G401 (cell line): ENCODE measurements at regions not wholly inside any gene's neighbourhood (a gene's known extent, or its start where the extent isn't known, plus 50 kb on each side); places are given as distances from the start of the nearest gene placed in this dataset.

ENCODE experiments used
- DNase-seq: peaks from one replicate; pipeline ENCODE4 v3.0.0-alpha.2; 2015; ENCODE audit warnings: low spot score
- in situ Hi-C: cut with HindIII; loops from 2 replicates; pipeline ENCODE4 v1.10.0; 2016; ENCODE audit warnings: low sequenced_read_pairs, mixed read lengths

DNA sequence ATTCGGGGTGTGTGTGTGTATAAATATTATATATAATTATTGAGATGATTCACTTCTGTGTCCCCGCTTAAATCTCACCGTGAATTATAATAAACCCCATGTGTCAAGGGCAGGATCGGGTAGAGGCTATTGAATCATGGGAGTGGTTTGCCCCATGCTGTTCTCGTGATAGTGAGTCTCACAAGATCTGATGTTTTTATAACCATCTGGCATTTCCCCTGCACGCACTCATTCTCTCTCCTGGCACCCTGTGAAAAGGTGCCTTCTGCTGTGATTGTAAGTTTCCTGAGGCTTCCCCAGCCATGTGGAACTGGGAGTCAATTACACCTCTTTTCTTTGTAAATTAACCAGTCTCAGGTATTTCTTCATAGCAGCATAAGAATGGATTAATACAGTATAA lies 851.4 kb upstream of the AGA start:
- DNase-seq: no peak
- in situ Hi-C loops: no loop called here

DNA sequence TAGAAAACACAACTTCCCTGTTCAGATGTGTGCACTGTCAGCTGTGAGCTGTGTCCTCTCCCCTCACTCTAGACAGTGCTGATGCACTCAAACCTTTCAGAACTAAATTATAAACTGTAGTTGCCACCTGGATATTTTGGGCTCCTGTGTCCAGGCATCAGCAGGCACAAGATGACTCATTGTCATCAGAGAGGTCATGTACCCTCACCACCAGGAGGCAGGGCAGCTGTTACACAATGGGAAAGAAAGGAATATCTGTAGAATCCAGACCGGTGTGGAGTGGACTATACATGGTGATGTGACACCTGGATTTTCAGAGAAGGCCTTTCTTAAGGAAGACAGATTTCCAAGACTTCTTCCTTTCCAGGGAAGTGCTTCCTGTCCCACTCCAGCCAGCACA lies 854.4 kb upstream of the AGA start:
- in situ Hi-C loops: no loop called here
- no peak for DNase-seq

DNA sequence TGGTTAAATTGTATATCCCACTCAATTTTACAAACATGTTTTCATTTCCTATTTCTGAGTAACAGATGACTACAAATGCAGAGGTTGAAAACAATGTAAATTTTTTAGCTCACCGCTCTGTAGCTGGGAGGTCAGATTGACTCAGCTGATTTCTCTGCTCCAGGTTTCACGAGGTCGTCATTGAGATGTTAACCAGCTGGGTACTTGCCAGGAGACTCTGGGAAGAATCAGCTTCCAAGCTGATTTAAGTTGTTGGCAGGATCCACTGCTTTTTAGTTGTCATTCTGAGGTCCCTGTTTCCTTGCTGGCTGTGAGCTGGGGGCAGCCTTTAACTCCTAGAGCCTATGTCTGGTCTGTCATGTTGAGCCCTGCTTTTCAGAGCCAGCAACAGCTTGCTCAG lies 864.3 kb upstream of the AGA start:
- in situ Hi-C loops: no loop called here
- no peak for DNase-seq

DNA sequence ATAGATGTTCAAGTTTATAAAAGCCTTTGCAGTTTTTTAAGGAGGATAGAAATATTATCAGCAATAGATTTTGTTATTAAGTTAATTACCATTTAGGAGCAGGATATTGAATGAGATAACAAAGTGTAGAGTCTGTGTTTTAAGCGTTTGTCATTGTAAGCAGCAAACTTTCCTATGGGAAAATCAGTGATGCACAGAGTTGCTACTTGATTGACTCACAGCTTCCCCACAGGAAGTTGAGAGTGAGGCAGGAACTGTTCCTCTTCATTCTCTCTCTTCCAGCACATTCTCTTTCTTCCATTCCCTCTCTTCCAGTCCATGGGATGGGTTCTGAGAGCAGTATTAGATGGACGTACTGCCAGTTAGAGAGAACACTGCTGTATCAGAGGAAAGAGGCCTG lies 867.7 kb upstream of the AGA start:
- in situ Hi-C loops: no loop called here
- DNase-seq: no peak

DNA sequence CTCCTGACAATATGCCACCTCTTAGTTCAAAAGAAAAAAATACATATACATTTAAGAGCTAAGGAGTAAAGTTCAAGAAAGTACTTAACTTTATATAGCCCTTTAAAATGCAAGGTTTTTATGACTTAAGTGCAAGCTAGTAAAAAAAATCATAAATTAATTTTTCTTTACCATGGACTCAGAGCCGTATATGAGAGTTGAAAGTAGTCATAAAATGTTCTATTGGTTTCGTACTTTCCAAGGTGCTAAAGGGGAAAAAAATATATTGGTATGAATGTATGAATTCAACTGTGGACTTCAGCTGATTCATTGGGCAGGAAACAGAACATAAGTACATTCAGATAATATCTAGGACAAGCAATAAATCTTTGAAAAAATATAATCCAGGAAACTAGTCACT lies 869.8 kb upstream of the AGA start:
- no peak for DNase-seq
- in situ Hi-C loops: no loop called here

DNA sequence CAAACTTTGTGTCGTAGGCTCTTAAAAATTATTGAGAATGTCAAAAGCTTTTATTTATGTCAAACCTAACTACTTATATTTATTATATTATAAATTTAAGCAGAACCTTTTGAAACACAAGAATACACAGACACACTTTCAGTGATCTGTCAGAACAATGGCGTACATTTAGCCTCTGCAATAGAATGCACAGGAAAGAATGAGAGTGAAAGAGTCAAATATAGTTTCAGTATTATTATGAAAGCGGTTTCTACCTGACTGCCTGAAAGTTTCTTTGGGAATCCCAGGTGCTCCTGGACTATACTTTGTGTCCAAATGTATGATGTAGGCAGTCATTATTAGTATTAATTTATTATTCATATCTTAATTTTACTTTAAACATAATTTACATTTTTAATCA lies 872.0 kb upstream of the AGA start:
- in situ Hi-C loops: no loop called here
- DNase-seq: no peak

DNA sequence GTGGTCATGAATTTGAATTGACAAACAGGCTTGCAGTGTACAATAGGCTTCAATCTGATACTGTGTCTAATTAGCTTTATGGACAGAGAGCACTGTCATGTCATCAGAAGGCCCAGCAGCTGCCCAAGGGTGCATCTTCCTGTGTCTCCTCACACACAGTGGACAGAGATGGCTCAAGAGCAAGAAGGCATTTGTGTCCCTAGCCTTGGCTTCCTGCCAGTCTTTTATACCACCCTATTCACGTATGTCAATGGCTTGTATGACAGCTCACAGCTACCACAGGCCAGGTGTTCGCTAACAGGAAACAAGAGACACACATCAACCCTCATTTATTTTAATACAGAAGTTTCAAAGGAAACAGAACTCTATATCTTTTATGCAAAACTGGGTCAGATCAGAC lies 874.0 kb upstream of the AGA start:
- in situ Hi-C loops: no loop called here
- DNase-seq: no peak

DNA sequence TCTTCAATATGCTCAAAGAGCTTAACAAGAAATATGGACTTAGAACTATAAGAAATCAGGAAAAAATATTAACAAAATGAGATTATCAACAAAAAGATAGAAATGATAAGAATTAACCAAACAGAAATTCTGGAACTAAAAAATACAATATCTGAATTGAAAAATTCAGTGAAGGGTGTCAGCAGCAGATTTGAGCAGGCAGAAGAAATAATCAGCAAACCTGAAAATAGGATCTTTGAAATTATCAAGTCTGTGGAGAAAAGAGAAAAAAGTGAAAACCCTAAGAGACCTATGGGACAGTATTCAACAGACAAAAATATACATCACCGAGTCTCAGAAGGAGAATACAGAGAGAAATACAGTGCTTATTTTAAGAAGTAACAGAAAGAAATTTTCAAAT lies 877.8 kb upstream of the AGA start:
- in situ Hi-C loops: no loop called here
- no peak for DNase-seq

DNA sequence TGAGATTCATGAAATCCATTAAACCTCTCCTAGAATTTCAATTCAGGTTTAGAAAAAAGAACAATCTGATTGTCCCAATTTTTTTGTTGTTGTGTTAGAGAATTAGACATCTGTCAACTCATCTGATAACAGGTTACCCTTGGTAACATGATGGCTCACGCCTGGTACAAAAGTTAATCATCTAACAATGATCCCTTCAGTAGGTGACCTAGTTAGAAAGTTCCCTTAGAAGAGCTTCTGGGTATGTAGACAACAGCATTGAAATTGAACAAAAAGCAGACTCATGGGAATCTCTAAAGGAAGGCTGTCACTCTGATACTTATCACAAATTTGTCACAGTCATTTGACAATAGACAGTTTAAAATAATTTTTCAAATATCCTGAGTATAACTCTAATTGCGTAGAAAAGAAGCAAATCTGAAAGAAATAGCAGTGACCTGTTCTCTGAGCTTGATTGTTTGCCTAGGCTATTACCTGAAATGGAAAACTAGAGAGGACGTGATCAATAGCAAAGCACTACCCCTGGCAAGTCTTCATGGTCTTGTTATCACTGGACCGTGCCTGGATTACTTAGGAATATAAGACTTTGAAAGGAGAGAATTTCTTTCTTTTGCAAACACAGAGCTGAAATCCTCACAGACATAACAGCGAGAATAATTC lies 880.4 kb upstream of the AGA start:
- in situ Hi-C loops: no loop called here
- no peak for DNase-seq

DNA sequence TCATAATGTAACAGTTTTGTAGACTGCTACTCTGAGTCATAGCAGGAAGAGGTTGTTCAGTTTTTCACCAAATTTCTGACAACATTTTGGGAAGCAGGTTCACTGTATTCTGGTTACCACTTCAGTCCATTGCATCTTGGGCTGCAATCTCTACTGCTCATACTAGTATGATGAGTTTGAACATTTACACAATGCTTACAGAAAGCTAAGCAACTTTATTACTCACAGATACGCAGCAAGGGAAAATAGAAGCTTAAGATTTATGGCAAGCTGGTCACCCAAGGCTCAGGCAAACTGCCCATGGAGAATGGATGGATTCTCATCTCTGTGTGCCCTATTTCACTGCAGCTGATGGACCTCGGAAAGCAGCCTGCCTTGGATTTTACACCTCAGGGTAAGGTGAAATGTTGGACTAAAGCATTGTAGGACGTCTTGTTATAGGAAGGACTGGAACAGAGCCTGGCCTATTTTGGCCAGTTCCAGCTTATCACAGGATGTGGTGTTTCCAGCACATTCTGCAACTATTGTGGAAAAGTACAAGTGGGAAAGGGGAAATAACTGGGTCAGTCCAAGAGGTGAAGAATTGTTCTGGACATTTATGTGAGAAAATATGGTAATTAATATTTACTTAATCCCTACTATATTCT lies 887.1 kb upstream of the AGA start:
- DNase-seq: peak; percentile 71
- in situ Hi-C loops: no loop called here

DNA sequence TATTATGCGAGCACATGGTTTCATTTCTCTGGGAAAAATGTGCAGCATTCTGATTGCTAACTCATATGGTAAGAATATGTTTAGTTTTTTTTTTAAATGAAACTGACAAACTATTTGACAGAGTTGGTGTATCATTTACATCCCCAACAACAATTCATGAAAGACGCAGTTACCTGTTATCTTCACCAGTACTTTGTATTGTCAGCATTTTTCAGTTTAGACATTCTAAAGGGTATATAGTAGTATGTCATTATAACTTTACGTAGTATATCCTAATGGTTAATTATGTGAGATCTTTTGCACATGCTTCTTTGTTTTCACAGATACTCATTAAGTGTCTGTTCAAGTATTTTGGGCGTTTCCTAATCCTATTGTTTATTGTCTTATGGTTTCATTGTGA lies 891.1 kb upstream of the AGA start:
- DNase-seq: no peak
- in situ Hi-C loops: no loop called here

DNA sequence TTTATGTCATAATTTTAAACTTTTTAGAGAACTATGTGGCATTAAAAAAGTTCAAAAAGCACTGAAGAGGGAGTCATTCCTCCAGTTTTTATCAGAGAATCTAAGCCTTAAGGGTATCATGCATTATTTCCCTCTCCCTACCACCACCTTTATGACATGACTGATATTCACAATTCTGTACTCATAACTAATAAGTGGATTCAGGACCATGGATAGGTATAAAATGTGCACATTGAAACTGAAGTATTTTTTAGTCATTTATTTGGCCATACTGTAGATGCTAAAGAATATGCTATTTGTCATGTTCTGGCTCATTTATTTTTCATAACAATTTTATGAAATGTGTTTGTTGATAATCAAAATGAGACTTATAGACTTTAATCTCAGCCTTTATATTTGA lies 897.5 kb upstream of the AGA start:
- in situ Hi-C loops: no loop called here
- no peak for DNase-seq

DNA sequence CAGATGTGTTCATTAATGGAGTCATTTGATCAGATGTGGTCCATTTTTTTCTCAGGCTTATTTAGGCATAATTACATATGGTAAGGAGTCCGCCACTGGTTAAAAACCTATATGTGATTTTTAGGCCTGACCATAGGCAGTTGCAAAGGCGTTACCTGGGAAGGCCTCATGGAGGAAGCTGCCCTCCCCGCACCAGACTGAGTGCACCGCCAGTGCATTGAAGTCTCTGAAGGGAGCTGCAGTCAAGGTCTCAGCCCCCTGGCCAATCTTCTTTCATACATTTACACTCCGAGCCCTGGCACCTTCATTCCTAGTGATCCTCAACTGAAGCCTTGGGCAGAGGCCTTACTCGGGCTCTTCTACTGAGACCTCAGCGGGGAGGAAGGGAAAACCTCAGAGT lies 898.2 kb upstream of the AGA start:
- no peak for DNase-seq
- in situ Hi-C loops: no loop called here

DNA sequence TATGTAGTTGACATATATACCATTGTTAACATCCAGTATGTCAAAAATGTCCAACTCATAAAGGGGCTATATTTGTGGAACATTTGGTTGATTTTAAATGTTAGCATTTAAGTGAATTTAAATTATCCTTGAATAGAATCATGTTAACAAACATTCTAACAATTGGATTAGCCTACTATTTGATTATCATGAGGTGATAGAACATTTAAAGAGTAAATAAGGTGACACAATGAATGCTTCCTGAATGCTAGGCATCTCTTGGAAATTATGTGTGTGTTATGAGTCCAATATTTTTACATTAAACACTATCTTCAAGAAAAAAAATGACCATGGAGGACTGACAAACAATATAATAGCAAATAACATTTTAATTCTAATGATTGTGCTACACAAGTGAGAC lies 901.9 kb upstream of the AGA start:
- in situ Hi-C loops: no loop called here

DNA sequence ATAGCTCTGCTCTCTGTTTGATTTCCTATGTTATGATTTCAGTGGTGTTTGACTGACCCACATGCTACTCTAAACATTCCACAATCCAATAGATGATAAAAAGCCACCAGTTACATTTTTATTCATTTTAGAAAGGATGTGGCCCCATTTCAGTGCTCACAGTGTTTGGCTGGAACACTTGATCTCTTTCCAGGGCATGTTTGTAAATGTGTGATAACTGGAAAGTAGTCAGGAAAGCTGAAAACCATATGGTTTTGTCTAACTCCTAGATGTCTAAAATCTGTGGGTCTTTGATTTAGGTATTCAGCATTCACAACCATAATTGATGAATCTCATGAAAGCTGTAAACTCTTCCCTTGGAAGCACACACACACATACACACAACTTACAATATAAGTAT lies 904.9 kb upstream of the AGA start:
- DNase-seq: peak; percentile 76
- in situ Hi-C loops: no loop called here

More for the DNA sequence above, 901.9 kb upstream of the AGA start:
- no peak for DNase-seq

DNA sequence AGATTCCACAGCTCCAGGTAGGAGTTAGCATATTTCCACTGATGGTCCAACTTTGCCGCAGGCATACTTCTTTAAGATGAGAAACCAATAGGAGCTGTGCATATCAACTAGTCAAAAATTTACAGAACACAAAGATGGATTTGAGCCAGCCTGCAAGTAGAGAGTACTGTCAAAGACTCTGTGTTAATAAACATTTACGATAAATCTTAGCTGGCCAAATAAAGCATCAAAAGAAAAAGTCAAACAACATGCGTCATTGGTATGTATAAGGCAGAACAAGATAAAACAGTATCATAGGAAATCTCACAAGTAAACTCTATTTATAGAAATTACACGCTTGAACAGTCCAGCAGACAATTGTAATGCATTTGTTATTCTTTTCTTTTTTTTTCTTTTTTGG lies 907.4 kb upstream of the AGA start:
- no peak for DNase-seq
- in situ Hi-C loops: no loop called here

DNA sequence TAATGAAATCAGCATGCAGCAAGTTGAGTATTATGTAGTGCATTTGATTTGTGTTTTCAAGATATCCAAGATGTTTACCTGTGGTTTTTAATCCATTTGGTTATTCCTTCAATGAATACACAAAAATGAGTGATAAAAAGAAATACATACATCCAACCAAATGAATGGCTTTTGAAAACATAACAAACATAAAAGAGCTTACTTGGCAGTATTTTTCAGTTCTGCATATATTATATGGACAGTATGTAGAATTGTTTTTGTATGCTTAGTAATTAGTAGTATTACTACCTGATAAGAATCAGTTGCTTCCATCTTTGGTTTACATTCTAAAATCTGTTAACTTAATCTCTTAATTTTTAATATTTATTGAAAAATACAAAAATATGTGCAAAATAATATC lies 908.9 kb upstream of the AGA start:
- no peak for DNase-seq
- in situ Hi-C loops: no loop called here

DNA sequence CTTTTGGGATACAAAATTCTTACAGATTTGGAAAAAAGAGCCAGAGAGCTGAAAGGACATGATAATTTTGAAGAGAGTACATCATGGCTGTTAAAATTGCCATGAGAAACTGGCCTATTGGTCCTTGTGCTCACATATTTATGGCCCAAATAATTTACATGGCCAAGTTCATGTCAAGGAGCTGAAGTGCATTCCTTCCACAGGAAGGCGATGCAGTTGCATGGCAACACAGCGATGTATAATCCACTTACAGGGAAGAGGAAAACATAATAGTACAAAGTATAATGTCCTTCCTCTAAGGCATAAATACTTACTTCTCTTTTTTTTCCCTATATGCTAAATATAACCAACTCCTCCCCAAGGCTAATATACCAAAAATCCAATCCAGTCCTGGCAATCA lies 914.5 kb upstream of the AGA start:
- in situ Hi-C loops: no loop called here
- no peak for DNase-seq

DNA sequence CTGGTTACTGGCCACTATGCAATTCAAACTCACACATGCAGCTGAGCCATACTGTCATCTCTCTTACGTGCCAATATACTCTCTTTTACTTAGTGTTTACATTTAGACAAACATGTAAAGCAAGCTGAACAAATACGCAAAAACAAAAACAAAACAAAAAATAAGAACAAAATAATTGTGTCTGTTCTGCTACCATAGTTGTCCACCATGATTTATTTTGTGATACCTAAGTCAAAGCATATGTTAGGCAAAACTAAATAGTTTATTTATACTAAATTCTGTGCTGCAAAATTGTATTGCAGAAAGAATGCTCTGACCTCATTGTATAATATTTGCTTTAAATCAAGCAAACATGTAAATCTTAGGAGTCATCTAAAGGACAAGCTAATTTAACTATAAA lies 943.2 kb upstream of the AGA start:
- DNase-seq: no peak
- in situ Hi-C loops: no loop called here

DNA sequence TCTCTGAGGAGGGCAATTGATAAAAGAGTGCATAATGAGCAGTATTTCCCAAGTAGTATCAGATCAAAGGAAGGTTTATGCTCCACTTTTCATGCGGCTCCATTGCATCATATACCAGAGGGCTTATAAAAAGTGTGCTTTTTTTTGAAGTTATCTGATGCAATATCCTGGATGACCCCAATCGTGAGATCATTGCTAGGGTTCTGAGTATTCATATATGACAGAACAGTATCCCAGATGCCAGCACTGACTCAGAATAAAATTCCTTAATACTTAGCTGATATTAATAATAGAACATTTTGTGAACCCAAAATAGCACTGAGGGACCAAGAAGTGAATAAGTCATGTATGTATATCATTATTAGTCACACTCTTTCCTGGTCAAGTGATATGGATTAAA lies 945.5 kb upstream of the AGA start:
- no peak for DNase-seq
- in situ Hi-C loops: no loop called here

DNA sequence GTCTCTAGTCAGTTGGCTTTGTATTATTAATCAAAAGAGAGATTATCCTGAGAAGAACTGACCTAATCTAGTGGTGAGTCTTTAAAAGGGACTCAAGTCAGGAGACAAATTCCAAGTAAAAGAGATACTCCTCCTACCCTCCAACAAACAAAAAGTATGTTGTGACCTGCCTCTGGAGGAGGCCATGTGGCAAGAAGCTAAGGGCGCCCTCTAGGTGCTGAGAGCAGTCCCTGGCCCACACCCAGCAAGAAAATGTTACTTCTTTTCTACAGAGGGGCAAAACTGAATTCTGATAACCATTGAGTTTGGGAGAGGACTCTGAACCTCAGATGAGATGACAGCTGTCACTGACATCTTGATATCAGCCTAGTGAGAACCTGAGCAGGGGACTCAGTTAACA lies 953.6 kb upstream of the AGA start:
- DNase-seq: no peak
- in situ Hi-C loops: no loop called here

DNA sequence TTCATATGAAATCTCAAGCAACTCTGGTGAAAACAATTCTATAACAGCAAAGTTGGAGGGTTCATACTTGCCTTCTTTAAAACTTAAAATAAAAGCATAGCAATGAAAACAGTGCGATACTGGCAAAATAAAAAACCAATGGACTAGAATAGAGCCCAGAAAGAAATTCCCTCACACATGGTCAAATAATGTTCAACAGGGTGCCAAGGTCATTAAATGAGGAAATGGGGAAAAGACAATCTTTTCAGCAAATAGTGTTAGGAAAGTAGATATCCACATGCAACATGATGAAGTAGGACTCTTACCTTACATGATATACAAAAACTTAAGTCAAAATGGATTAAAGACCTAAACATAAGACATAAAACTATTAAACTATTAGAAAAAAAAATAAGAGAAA lies 970.2 kb upstream of the AGA start:
- no peak for DNase-seq
- in situ Hi-C loops: no loop called here
